WI38 (cell line): ENCODE measurements at regions not wholly inside any gene's neighbourhood (a gene's known extent, or its start where the extent isn't known, plus 50 kb on each side); places are given as distances from the start of the nearest gene placed in this dataset.

Experiments
- H3K4me3 ChIP-seq: 2 replicates; pipeline ENCODE4 v1.5.1; 2011; ENCODE audit warnings: low read depth, mild to moderate bottlenecking, control low read depth, low read length
- TF ChIP-seq, protein P1 (sequence below): IDR thresholded peaks from 2 replicates; pipeline ENCODE4 v1.5.1; 2012; ENCODE audit warnings: low read depth, mild to moderate bottlenecking, control low read depth, low read length

DNA sequence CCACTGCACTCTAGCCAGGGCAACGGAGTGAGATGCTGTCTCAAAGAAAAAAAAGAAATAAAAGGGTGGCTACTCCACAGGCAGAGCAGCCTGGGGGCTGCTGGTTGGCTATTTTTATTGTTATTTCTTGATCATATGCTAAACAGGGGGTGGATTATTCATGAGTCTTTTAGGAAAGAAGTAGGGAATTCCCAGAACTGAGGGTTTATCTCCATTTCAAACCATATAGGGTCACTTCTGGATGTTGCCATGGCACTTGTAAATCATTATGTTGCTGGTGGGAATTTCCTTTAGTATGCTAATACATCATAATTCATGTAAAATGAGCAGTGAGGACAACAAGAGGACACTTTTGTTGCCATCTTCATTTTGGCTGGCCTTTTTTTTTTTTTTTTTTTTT lies 52.1 kb upstream of the GHITM start:
- H3K4me3 ChIP-seq, result no peak overlapping the region
- TF ChIP-seq, protein P1, sequence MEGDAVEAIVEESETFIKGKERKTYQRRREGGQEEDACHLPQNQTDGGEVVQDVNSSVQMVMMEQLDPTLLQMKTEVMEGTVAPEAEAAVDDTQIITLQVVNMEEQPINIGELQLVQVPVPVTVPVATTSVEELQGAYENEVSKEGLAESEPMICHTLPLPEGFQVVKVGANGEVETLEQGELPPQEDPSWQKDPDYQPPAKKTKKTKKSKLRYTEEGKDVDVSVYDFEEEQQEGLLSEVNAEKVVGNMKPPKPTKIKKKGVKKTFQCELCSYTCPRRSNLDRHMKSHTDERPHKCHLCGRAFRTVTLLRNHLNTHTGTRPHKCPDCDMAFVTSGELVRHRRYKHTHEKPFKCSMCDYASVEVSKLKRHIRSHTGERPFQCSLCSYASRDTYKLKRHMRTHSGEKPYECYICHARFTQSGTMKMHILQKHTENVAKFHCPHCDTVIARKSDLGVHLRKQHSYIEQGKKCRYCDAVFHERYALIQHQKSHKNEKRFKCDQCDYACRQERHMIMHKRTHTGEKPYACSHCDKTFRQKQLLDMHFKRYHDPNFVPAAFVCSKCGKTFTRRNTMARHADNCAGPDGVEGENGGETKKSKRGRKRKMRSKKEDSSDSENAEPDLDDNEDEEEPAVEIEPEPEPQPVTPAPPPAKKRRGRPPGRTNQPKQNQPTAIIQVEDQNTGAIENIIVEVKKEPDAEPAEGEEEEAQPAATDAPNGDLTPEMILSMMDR, result no peak

DNA sequence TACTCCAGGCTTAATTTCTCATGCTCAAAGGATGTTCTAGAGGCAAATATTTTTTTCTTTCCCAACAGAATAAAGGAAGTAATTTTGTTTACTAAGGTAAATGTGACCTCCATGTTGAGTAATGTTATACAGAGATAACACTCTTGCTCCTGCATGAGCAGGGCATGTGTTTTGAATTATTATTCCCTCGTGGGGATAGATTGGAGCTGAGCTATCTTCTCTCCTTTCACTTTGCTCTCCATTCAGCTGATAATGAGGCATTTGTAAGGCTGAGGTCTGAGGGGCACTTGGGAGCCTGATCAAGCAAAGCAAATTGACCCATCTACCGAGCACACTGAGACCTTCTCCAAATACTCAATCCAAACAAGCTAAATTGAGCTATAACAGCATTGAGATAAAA lies 50.7 kb upstream of the GHITM start:
- TF ChIP-seq, protein P1, result no peak

DNA sequence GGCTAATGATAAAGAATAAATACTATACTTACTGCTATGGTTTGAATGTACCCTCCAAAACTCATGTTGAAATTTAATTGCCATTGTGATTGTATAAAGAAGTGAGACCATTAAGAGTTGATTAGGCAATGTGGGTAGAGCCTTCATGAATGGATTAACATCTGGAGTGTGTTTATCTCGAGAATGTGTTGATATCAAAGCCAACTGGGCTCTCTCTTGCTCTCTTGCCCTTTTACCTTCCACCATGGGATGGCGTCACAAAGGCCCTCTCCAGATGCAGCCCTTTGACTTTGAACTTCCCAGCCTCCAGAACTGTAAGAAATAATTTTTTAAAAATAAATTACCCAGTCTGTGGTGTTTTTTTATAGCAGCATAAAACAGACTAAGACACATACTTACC lies 50.1 kb upstream of the GHITM start:
- H3K4me3 ChIP-seq, result no peak overlapping the region
- TF ChIP-seq, protein P1, result no peak

More for the DNA sequence above, 50.7 kb upstream of the GHITM start:
- no peak overlapping the region for H3K4me3 ChIP-seq
